AG09319 (cell line): ENCODE measurements at regions not wholly inside any gene's neighbourhood (a gene's known extent, or its start where the extent isn't known, plus 50 kb on each side); places are given as distances from the start of the nearest gene placed in this dataset.
"Not testable (repeated sequence)": the region's sequence is repeated elsewhere in the genome, so short reads cannot be mapped to it uniquely, and the experiment has no call there.

Experiments
- DNase-seq: peaks from one replicate; pipeline ENCODE4 v3.0.0-alpha.2; 2010; ENCODE audit warnings: low read depth; ENCODE audit errors: extremely low read depth
- TF ChIP-seq, protein P1 (sequence below): IDR thresholded peaks from 2 replicates; pipeline ENCODE4 v1.5.1; 2011; ENCODE audit warnings: low read depth, mild to moderate bottlenecking, inconsistent platforms, low read length, moderate library complexity

DNA sequence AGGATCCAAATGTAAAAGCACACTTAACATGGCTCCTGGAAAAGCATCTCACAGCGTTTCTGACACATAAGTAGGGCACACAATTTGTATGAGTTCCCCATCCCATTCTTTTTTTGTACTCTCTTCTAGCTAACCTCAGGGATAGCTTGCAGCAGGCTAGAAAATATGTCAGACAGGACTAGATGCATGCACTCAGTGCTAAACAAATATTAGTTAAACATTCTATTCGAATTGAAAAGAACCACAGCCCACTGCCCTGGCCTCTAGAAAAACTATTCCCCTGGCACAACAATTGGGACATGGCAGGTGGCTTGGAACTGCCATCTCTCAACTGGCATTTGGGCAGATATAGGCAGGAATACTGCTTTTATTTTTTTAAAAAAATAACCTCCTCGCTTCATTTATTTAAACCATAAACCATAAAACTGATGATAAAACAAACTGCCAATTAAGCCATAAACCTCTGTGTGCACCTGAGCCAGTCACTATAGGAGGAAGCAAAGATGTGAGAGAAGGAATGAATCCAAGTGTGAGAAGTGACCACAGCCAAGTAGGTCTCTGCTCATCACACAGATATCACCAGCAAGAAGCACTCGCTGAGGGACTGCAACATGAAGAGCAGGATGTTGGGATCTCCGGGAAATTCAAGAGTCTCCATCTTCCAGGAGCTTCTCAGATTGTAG lies 394.1 kb downstream of the NEBL start:
- no peak for DNase-seq
- TF ChIP-seq, protein P1, sequence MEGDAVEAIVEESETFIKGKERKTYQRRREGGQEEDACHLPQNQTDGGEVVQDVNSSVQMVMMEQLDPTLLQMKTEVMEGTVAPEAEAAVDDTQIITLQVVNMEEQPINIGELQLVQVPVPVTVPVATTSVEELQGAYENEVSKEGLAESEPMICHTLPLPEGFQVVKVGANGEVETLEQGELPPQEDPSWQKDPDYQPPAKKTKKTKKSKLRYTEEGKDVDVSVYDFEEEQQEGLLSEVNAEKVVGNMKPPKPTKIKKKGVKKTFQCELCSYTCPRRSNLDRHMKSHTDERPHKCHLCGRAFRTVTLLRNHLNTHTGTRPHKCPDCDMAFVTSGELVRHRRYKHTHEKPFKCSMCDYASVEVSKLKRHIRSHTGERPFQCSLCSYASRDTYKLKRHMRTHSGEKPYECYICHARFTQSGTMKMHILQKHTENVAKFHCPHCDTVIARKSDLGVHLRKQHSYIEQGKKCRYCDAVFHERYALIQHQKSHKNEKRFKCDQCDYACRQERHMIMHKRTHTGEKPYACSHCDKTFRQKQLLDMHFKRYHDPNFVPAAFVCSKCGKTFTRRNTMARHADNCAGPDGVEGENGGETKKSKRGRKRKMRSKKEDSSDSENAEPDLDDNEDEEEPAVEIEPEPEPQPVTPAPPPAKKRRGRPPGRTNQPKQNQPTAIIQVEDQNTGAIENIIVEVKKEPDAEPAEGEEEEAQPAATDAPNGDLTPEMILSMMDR, result no peak

DNA sequence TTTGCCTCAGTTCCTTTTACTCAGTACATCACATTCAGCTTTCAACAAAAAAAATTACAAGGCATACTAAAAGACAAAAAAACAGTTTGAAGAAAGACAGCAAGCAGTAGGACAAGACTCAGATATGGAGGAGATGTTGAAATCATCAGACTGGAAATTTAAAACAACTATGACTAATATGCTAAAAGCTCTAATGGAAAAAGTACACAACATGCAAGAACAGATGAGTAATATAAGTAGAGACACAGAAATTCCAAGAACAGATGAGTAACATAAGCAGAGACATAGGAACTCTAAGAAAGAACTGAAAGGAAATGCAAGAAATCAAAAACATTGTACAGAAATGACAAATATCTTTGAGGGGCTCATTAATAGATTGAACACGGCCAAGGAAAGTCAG lies 402.6 kb downstream of the NEBL start:
- TF ChIP-seq, protein P1, result no peak
- DNase-seq, result no peak

DNA sequence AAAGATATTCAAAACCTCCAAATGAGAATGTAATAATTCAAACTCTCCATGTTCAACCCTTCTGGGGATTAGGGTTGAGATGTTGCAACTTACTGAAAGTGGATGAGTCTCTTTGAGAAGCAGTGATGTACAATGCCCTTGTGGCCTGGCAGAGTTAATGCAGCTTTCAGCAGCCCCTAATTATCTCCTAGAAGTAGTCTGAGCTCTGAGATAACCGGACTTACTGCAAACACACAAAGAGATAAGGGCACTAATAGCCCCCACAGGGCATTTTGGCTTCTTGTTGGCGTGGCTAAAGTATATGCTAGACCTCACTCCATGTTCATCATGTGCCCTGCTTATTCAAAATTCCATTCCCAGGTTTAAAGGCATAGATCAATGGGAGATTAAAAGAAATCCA lies 404.7 kb downstream of the NEBL start:
- no peak for DNase-seq
- TF ChIP-seq, protein P1, result no peak

DNA sequence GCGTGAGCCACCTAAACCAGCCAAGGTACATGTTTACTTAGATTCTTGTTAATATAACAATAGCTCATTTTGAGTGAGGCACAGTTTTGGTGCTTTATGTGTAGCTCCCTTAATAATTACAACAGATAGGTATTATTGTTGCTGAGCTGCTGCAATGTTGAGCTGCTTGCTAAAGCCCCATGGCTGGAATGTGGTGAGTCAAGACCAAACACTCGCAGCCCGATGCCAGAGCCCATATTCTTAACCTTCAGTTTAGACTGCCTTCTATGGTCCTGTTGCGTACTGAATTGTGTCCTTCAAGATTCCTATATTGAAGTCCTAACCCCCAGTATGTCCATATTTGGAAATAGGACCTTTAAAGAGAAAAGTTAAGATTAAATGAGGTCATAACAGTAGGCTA lies 407.1 kb downstream of the NEBL start:
- TF ChIP-seq, protein P1, result no peak
- no peak for DNase-seq

DNA sequence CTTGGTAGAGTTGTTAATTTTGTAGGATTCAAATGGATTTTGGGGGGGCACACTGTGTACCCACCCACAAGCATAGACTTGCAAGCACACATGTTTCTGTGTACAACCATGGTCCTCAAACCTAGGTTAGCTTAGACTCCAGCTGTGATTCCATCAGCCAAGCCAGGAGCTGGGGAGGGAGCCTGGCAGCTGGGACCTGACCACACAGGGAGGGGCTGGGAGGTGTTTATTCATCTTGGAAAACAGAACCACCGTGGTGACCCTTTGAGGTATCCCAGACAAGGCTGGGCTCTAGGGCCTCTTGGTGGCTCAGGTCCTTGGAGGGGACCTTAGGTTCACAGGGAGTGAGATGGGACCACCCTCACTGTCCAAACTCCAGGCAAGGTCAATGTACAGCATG lies 410.3 kb downstream of the NEBL start:
- TF ChIP-seq, protein P1, result no peak
- DNase-seq, result no peak

DNA sequence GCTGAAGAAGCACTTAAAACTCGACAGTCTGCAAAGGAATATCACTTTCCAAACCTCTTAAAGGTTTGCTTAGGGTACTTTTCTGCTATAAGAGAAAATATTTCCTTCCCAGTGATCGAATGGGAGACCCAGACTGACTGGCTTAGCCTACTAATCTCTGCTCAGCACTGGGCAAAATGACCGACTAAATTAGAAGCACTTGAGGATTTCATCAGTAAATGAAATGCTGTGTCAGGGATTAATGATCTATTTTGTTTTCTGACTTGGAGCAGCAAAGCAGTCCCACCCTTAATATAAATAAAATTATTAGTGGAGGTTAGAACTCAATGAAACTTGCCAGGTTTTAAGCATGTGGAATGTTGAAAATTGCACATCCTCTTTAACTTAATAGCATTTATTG lies 411.6 kb downstream of the NEBL start:
- DNase-seq, result no peak
- TF ChIP-seq, protein P1, result no peak

DNA sequence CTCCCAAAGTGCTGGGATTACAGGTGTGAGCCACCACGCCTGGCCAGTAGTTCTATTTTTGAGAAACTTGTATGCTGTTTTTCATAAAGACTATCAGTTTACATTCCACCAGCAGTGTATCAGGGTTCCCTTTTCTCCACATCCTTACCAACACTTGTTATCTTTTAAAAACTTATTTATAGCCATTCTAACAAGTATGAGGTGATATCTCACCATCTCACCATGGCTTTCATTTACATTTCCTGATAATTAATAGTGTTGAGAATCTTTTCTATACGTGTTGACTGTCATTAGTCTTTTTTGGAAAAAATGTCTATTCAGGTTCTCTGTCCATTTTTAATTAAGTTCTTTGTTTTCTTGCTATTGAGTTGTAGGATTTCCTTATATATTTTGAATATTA lies 416.1 kb downstream of the NEBL start:
- TF ChIP-seq, protein P1, result no peak
- DNase-seq, result no peak

DNA sequence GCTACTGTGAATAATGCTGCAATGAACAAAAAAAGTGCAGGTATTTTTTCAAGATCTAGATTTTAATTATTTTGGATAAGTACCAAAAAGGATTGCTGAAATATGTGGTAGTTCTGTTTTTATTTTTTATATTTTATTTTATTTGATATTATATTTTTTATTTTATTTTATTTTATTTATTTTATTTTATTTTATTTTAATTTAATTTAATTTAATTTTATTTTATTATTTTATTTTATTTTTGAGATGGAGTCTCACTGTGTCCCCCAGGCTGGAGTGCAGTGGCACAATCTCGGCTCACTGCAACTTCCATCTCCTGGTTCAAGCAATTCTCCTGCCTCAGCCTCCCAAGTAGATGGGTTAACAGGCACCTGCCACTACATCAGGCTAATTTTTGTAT lies 416.5 kb downstream of the NEBL start:
- not testable (repeated sequence) for DNase-seq
